Astrocyte (in vitro differentiated cells and primary cell): ENCODE measurements at regions not wholly inside any gene's neighbourhood (a gene's known extent, or its start where the extent isn't known, plus 50 kb on each side); places are given as distances from the start of the nearest gene placed in this dataset.

Experiments
- CTCF ChIP-seq: IDR thresholded peaks from 2 replicates; pipeline ENCODE4 v1.5.1; 2011; ENCODE audit warnings: low read depth, mild to moderate bottlenecking, inconsistent platforms, low read length, moderate library complexity; ENCODE audit not compliant: insufficient read depth
- EZH2 ChIP-seq: IDR thresholded peaks from 2 replicates; pipeline ENCODE4 v1.6.1; 2012; ENCODE audit warnings: mild to moderate bottlenecking, low read length, inconsistent platforms; ENCODE audit not compliant: insufficient read depth

GRCh38 chr12:131618701-131619100, 92.2 kb upstream of the SFSWAP start:
- TF ChIP-seq EZH2 (no peak), CTCF (no peak)
